Suprapubic skin (tissue), 3 donors: ENCODE measurements at regions not wholly inside any gene's neighbourhood (a gene's known extent, or its start where the extent isn't known, plus 50 kb on each side); places are given as distances from the start of the nearest gene placed in this dataset.

Experiments used
- CTCF ChIP-seq, 2 donors: fragments of 200-600 bp in 1 of 2; fragments of 450-650 bp in 1 of 2; sonication (generic) in 1 of 2; IDR thresholded peaks; one replicate each; pipeline ENCODE4 v1.5.1; 2016 to 2019; ENCODE audit warnings: antibody characterized with exemption in 2 of 2, mild to moderate bottlenecking in 1 of 2, moderate library complexity in 1 of 2
- EP300 ChIP-seq: sonication (generic); formaldehyde crosslinking; IDR thresholded peaks from one replicate; pipeline ENCODE4 v1.6.1; 2017; ENCODE audit warnings: antibody characterized with exemption
- POLR2A ChIP-seq, 2 donors: fragments of 450-650 bp; IDR thresholded peaks; one replicate each; pipeline ENCODE4 v1.6.1; 2017; ENCODE audit warnings: antibody characterized with exemption in 2 of 2, mild to moderate bottlenecking in 2 of 2, moderate library complexity in 2 of 2

GRCh38 chr17:74024871-74025531 is 178.5 kb upstream of the RPL38 start:
- TF ChIP-seq CTCF (IDR thresholded peaks at IDR 0.05) = no peak
- TF ChIP-seq POLR2A (IDR thresholded peaks at IDR 0.05) = no peak
- TF ChIP-seq EP300 = no peak
